ENCODE measurements at regions not wholly inside any gene's neighbourhood (a gene's known extent, or its start where the extent isn't known, plus 50 kb on each side); places are given as distances from the start of the nearest gene placed in this dataset.

- no peaks in the 10 kb centered on the region for H3K9me3 ChIP-seq (ENCODE audit: control insufficient read depth in 2 of 2, insufficient read depth in 1 of 2, low read depth in 1 of 2, low read length in 1 of 2)
- H3K4me3 ChIP-seq (ENCODE audit: low read depth in 1 of 2, low read length in 2 of 2), result no peak overlapping the region
- WGBS, 2 donors, result 60 to 63% methylated on average over 2 of the region's 2 CpGs
Observed at GRCh38 chr9:116048081-116048480, 105.5 kb upstream of the PAPPA start.

GRCh38 chr9:116049456-116049855 is 104.1 kb upstream of the PAPPA start:
- Histone ChIP-seq H3K27ac (ENCODE audit: low read depth in 2 of 2, low read length in 1 of 2) (no peak overlapping the region), H3K4me3 (ENCODE audit: low read depth in 1 of 2, low read length in 2 of 2) (no peak overlapping the region), H3K27me3 (ENCODE audit: control insufficient read depth in 1 of 2, insufficient read depth in 2 of 2, low read length in 2 of 2) (no peaks in the 10 kb centered on the region), H3K36me3 (ENCODE audit: control insufficient read depth in 2 of 2, insufficient read depth in 2 of 2, low read length in 1 of 2) (no peaks in the 10 kb centered on the region), H3K9me3 (ENCODE audit: control insufficient read depth in 2 of 2, insufficient read depth in 1 of 2, low read depth in 1 of 2, low read length in 1 of 2) (no peaks in the 10 kb centered on the region), H3K4me1 (ENCODE audit: control insufficient read depth in 2 of 2, insufficient read depth in 2 of 2, low read length in 1 of 2) (no peaks in the 10 kb centered on the region)
- 79 to 87% methylated on average over 4 of the region's 4 CpGs for WGBS, 2 donors

More at GRCh38 chr9:116048081-116048480, 105.5 kb upstream of the PAPPA start:
- H3K27me3 ChIP-seq (ENCODE audit: control insufficient read depth in 1 of 2, insufficient read depth in 2 of 2, low read length in 2 of 2), result no peaks in the 10 kb centered on the region
- H3K27ac ChIP-seq (ENCODE audit: low read depth in 2 of 2, low read length in 1 of 2), result no peak overlapping the region
- no peaks in the 10 kb centered on the region for H3K4me1 ChIP-seq (ENCODE audit: control insufficient read depth in 2 of 2, insufficient read depth in 2 of 2, low read length in 1 of 2)
- no peaks in the 10 kb centered on the region for H3K36me3 ChIP-seq (ENCODE audit: control insufficient read depth in 2 of 2, insufficient read depth in 2 of 2, low read length in 1 of 2)

- no peaks in the 10 kb centered on the region for H3K36me3 ChIP-seq (ENCODE audit: control insufficient read depth in 2 of 2, insufficient read depth in 2 of 2, low read length in 1 of 2)
- no peaks in the 10 kb centered on the region for H3K4me1 ChIP-seq (ENCODE audit: control insufficient read depth in 2 of 2, insufficient read depth in 2 of 2, low read length in 1 of 2)
- WGBS, 2 donors, result 86 to 93% methylated on average over 2 of the region's 2 CpGs
- no peaks in the 10 kb centered on the region for H3K9me3 ChIP-seq (ENCODE audit: control insufficient read depth in 2 of 2, insufficient read depth in 1 of 2, low read depth in 1 of 2, low read length in 1 of 2)
- no peaks in the 10 kb centered on the region for H3K27me3 ChIP-seq (ENCODE audit: control insufficient read depth in 1 of 2, insufficient read depth in 2 of 2, low read length in 2 of 2)
- H3K27ac ChIP-seq (ENCODE audit: low read depth in 2 of 2, low read length in 1 of 2), result no peak overlapping the region
- no peak overlapping the region for H3K4me3 ChIP-seq (ENCODE audit: low read depth in 1 of 2, low read length in 2 of 2)
Observed at GRCh38 chr9:116051528-116051927, 102.1 kb upstream of the PAPPA start.

- 78% methylated on average over 3 of the region's 3 CpGs for WGBS, 2 donors
- H3K4me3 ChIP-seq (ENCODE audit: low read depth in 1 of 2, low read length in 2 of 2), result no peak overlapping the region
- H3K4me1 ChIP-seq (ENCODE audit: control insufficient read depth in 2 of 2, insufficient read depth in 2 of 2, low read length in 1 of 2), result no peaks in the 10 kb centered on the region
- no peak overlapping the region for H3K27ac ChIP-seq (ENCODE audit: low read depth in 2 of 2, low read length in 1 of 2)
- H3K36me3 ChIP-seq (ENCODE audit: control insufficient read depth in 2 of 2, insufficient read depth in 2 of 2, low read length in 1 of 2), result no peaks in the 10 kb centered on the region
- no peaks in the 10 kb centered on the region for H3K9me3 ChIP-seq (ENCODE audit: control insufficient read depth in 2 of 2, insufficient read depth in 1 of 2, low read depth in 1 of 2, low read length in 1 of 2)
- H3K27me3 ChIP-seq (ENCODE audit: control insufficient read depth in 1 of 2, insufficient read depth in 2 of 2, low read length in 2 of 2), result no peaks in the 10 kb centered on the region
Observed at GRCh38 chr9:116055536-116055935, 98.1 kb upstream of the PAPPA start.

GRCh38 chr9:116057371-116057770 is 96.2 kb upstream of the PAPPA start:
- H3K9me3 ChIP-seq (ENCODE audit: control insufficient read depth in 2 of 2, insufficient read depth in 1 of 2, low read depth in 1 of 2, low read length in 1 of 2), result no peaks in the 10 kb centered on the region
- H3K4me1 ChIP-seq (ENCODE audit: control insufficient read depth in 2 of 2, insufficient read depth in 2 of 2, low read length in 1 of 2), result no peaks in the 10 kb centered on the region
- H3K27ac ChIP-seq (ENCODE audit: low read depth in 2 of 2, low read length in 1 of 2), result no peak overlapping the region
- H3K4me3 ChIP-seq (ENCODE audit: low read depth in 1 of 2, low read length in 2 of 2), result no peak overlapping the region
- WGBS, 2 donors, result 68 to 70% methylated on average over 5 of the region's 5 CpGs
- H3K36me3 ChIP-seq (ENCODE audit: control insufficient read depth in 2 of 2, insufficient read depth in 2 of 2, low read length in 1 of 2), result no peaks in the 10 kb centered on the region
- H3K27me3 ChIP-seq (ENCODE audit: control insufficient read depth in 1 of 2, insufficient read depth in 2 of 2, low read length in 2 of 2), result no peaks in the 10 kb centered on the region

GRCh38 chr9:116058421-116058820 is 95.2 kb upstream of the PAPPA start:
- Histone ChIP-seq H3K4me1 (ENCODE audit: control insufficient read depth in 2 of 2, insufficient read depth in 2 of 2, low read length in 1 of 2) (no peaks in the 10 kb centered on the region), H3K36me3 (ENCODE audit: control insufficient read depth in 2 of 2, insufficient read depth in 2 of 2, low read length in 1 of 2) (no peaks in the 10 kb centered on the region), H3K27me3 (ENCODE audit: control insufficient read depth in 1 of 2, insufficient read depth in 2 of 2, low read length in 2 of 2) (no peaks in the 10 kb centered on the region), H3K27ac (ENCODE audit: low read depth in 2 of 2, low read length in 1 of 2) (no peak overlapping the region), H3K9me3 (ENCODE audit: control insufficient read depth in 2 of 2, insufficient read depth in 1 of 2, low read depth in 1 of 2, low read length in 1 of 2) (no peaks in the 10 kb centered on the region), H3K4me3 (ENCODE audit: low read depth in 1 of 2, low read length in 2 of 2) (no peak overlapping the region)
- 92 to 97% methylated on average over 2 of the region's 2 CpGs for WGBS, 2 donors

GRCh38 chr9:116059466-116059865 is 94.1 kb upstream of the PAPPA start:
- Histone ChIP-seq H3K4me3 (ENCODE audit: low read depth in 1 of 2, low read length in 2 of 2) (no peak overlapping the region), H3K9me3 (ENCODE audit: control insufficient read depth in 2 of 2, insufficient read depth in 1 of 2, low read depth in 1 of 2, low read length in 1 of 2) (no peaks in the 10 kb centered on the region), H3K27me3 (ENCODE audit: control insufficient read depth in 1 of 2, insufficient read depth in 2 of 2, low read length in 2 of 2) (no peaks in the 10 kb centered on the region), H3K36me3 (ENCODE audit: control insufficient read depth in 2 of 2, insufficient read depth in 2 of 2, low read length in 1 of 2) (no peaks in the 10 kb centered on the region), H3K4me1 (ENCODE audit: control insufficient read depth in 2 of 2, insufficient read depth in 2 of 2, low read length in 1 of 2) (no peaks in the 10 kb centered on the region), H3K27ac (ENCODE audit: low read depth in 2 of 2, low read length in 1 of 2) (no peak overlapping the region)
- WGBS, 2 donors, result 88 to 90% methylated on average over 2 of the region's 2 CpGs

GRCh38 chr9:116060631-116061030 is 93.0 kb upstream of the PAPPA start:
- Histone ChIP-seq H3K4me1 (ENCODE audit: control insufficient read depth in 2 of 2, insufficient read depth in 2 of 2, low read length in 1 of 2) (no peaks in the 10 kb centered on the region), H3K36me3 (ENCODE audit: control insufficient read depth in 2 of 2, insufficient read depth in 2 of 2, low read length in 1 of 2) (no peaks in the 10 kb centered on the region), H3K27ac (ENCODE audit: low read depth in 2 of 2, low read length in 1 of 2) (no peak overlapping the region), H3K4me3 (ENCODE audit: low read depth in 1 of 2, low read length in 2 of 2) (no peak overlapping the region), H3K27me3 (ENCODE audit: control insufficient read depth in 1 of 2, insufficient read depth in 2 of 2, low read length in 2 of 2) (no peaks in the 10 kb centered on the region), H3K9me3 (ENCODE audit: control insufficient read depth in 2 of 2, insufficient read depth in 1 of 2, low read depth in 1 of 2, low read length in 1 of 2) (no peaks in the 10 kb centered on the region)
- WGBS, 2 donors, result 68 to 78% methylated on average over 1 of the region's 1 CpG

- no peak overlapping the region for H3K4me3 ChIP-seq (ENCODE audit: low read depth in 1 of 2, low read length in 2 of 2)
- no peaks in the 10 kb centered on the region for H3K9me3 ChIP-seq (ENCODE audit: control insufficient read depth in 2 of 2, insufficient read depth in 1 of 2, low read depth in 1 of 2, low read length in 1 of 2)
- WGBS, 2 donors, result 55 to 62% methylated on average over 2 of the region's 2 CpGs
- H3K27me3 ChIP-seq (ENCODE audit: control insufficient read depth in 1 of 2, insufficient read depth in 2 of 2, low read length in 2 of 2), result no peaks in the 10 kb centered on the region
- no peak overlapping the region for H3K27ac ChIP-seq (ENCODE audit: low read depth in 2 of 2, low read length in 1 of 2)
- no peaks in the 10 kb centered on the region for H3K4me1 ChIP-seq (ENCODE audit: control insufficient read depth in 2 of 2, insufficient read depth in 2 of 2, low read length in 1 of 2)
- no peaks in the 10 kb centered on the region for H3K36me3 ChIP-seq (ENCODE audit: control insufficient read depth in 2 of 2, insufficient read depth in 2 of 2, low read length in 1 of 2)
Observed at GRCh38 chr9:116061546-116062205, 91.9 kb upstream of the PAPPA start.

- H3K27ac ChIP-seq (ENCODE audit: low read depth in 2 of 2, low read length in 1 of 2), result no peak overlapping the region
- no peaks in the 10 kb centered on the region for H3K9me3 ChIP-seq (ENCODE audit: control insufficient read depth in 2 of 2, insufficient read depth in 1 of 2, low read depth in 1 of 2, low read length in 1 of 2)
- no peaks in the 10 kb centered on the region for H3K36me3 ChIP-seq (ENCODE audit: control insufficient read depth in 2 of 2, insufficient read depth in 2 of 2, low read length in 1 of 2)
- H3K4me3 ChIP-seq (ENCODE audit: low read depth in 1 of 2, low read length in 2 of 2), result no peak overlapping the region
- 76 to 90% methylated on average over 2 of the region's 2 CpGs for WGBS, 2 donors
- no peaks in the 10 kb centered on the region for H3K4me1 ChIP-seq (ENCODE audit: control insufficient read depth in 2 of 2, insufficient read depth in 2 of 2, low read length in 1 of 2)
- no peaks in the 10 kb centered on the region for H3K27me3 ChIP-seq (ENCODE audit: control insufficient read depth in 1 of 2, insufficient read depth in 2 of 2, low read length in 2 of 2)
Observed at GRCh38 chr9:116062206-116062550, 91.4 kb upstream of the PAPPA start.

Measured in esophagus (tissue), 2 donors.